BJ (cell line): ENCODE measurements at regions not wholly inside any gene's neighbourhood (a gene's known extent, or its start where the extent isn't known, plus 50 kb on each side); places are given as distances from the start of the nearest gene placed in this dataset.

Experiments
- CTCF ChIA-PET: fragments of 350-600 bp; formaldehyde crosslinking; extraction: SDS; loops from one replicate; lab custom pipeline; 2021; ENCODE audit warnings: antibody characterized with exemption, inconsistent platforms; lab: Yijun Ruan, JAX
- POLR2A ChIA-PET: fragments of 300-600 bp; sonication (Branson Sonifier 250); formaldehyde crosslinking; extraction: SDS; loops from one replicate; lab custom pipeline; 2021; ENCODE audit warnings: antibody characterized with exemption; lab: Charles Lee
- DNase-seq: peaks from one replicate; pipeline ENCODE4 v3.0.0-alpha.2; 2011; ENCODE audit warnings: low read depth
- H3K27me3 ChIP-seq: 2 replicates; pipeline ENCODE4 v1.6.0; 2011; ENCODE audit warnings: low read length; ENCODE audit not compliant: control insufficient read depth, insufficient read depth
- H3K36me3 ChIP-seq: 2 replicates; pipeline ENCODE4 v1.5.1; 2011; ENCODE audit warnings: low read length; ENCODE audit not compliant: control insufficient read depth, insufficient read depth
- H3K4me3 ChIP-seq: 2 replicates; pipeline ENCODE4 v1.5.1; 2011; ENCODE audit warnings: low read depth, mild to moderate bottlenecking, control low read depth, low read length
- TF ChIP-seq, protein P1 (sequence below): IDR thresholded peaks from 2 replicates; pipeline ENCODE4 v1.5.1; 2011; ENCODE audit warnings: low read depth, mild to moderate bottlenecking, control low read depth, inconsistent platforms, low read length, moderate library complexity; ENCODE audit not compliant: insufficient read depth

GRCh38 chr2:103353774-103354173 is 591.9 kb downstream of the TMEM182 start:
- Histone ChIP-seq H3K36me3 (no peaks in the 10 kb centered on the region), H3K4me3 (no peak overlapping the region), H3K27me3 (no peaks in the 10 kb centered on the region)
- POLR2A ChIA-PET = no interaction called here
- no peak for DNase-seq
- CTCF ChIA-PET = no interaction called here
- TF ChIP-seq, protein P1, sequence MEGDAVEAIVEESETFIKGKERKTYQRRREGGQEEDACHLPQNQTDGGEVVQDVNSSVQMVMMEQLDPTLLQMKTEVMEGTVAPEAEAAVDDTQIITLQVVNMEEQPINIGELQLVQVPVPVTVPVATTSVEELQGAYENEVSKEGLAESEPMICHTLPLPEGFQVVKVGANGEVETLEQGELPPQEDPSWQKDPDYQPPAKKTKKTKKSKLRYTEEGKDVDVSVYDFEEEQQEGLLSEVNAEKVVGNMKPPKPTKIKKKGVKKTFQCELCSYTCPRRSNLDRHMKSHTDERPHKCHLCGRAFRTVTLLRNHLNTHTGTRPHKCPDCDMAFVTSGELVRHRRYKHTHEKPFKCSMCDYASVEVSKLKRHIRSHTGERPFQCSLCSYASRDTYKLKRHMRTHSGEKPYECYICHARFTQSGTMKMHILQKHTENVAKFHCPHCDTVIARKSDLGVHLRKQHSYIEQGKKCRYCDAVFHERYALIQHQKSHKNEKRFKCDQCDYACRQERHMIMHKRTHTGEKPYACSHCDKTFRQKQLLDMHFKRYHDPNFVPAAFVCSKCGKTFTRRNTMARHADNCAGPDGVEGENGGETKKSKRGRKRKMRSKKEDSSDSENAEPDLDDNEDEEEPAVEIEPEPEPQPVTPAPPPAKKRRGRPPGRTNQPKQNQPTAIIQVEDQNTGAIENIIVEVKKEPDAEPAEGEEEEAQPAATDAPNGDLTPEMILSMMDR = no peak

DNA sequence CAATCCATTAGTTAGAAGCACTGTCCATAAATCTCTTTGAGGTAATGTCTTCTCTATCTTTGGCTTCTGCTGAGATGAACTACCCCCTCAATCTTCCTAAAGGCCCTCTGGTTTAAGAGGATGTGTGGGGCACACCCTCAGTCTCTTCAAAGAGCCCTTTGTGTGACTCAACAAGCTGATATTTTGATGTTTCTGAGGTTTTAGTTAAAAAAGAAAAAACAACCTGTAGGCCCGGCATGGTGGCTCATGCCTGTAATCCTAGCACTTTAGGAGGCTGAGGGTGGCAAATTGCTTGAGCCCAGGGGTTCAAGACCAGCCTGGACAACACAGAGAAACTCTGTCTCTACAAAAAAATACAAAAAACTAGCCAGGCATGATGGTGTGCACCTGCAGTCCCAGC is 593.5 kb downstream of the TMEM182 start:
- POLR2A ChIA-PET = no interaction called here
- CTCF ChIA-PET = interaction anchor here (1.2 kb wide), 1 partner anchor 14 kb away, joined by 3 read pairs; no protein-coding TSS in a partner anchor

DNA sequence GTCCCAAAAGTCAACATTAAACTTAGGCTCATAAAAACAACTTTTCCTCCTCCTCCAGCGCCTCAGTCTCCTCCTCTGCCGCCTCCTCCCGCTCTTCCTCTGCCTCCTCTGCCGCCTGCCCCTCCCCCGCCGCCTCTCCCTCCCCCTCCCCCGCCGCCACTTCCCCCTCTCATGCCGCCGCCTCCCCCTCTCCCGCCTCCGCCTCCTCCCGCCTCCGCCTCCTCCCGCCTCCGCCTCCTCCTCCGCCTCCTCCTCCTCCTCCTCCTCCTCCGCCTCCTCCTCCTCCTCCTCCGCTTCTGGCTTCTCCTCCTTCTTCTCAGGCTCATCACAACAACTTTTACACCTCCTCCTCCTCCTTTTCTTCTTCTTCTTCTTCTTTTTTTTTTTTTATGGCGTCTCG is 599.9 kb downstream of the TMEM182 start:
- no peaks in the 10 kb centered on the region for H3K27me3 ChIP-seq
- CTCF ChIA-PET = no interaction called here
- H3K4me3 ChIP-seq = no peak overlapping the region
- POLR2A ChIA-PET = no interaction called here
- TF ChIP-seq, protein P1 = no peak
- DNase-seq = no peak
- H3K36me3 ChIP-seq = no peaks in the 10 kb centered on the region

More for the DNA sequence above, 593.5 kb downstream of the TMEM182 start:
- no peaks in the 10 kb centered on the region for H3K36me3 ChIP-seq
- no peak overlapping the region for H3K4me3 ChIP-seq
- TF ChIP-seq, protein P1 = no peak
- no peak for DNase-seq
- no peaks in the 10 kb centered on the region for H3K27me3 ChIP-seq

- CTCF ChIA-PET = no interaction called here
- Histone ChIP-seq H3K36me3 (no peaks in the 10 kb centered on the region), H3K4me3 (no peak overlapping the region), H3K27me3 (no peaks in the 10 kb centered on the region)
- POLR2A ChIA-PET = no interaction called here
- TF ChIP-seq, protein P1 = no peak
- no peak for DNase-seq
These were observed 601.8 kb downstream of the TMEM182 start for GRCh38 chr2:103363639-103364038.

- ChIA-PET POLR2A (no interaction called here), CTCF (interaction anchor here (0.6 kb wide), 1 partner anchor 200 kb away, joined by 3 read pairs; no protein-coding TSS in a partner anchor)
- TF ChIP-seq, protein P1 = no peak
- Histone ChIP-seq H3K27me3 (no peaks in the 10 kb centered on the region), H3K4me3 (no peak overlapping the region), H3K36me3 (no peaks in the 10 kb centered on the region)
- DNase-seq = no peak
These were observed 602.3 kb downstream of the TMEM182 start for GRCh38 chr2:103364177-103364576.
